ENCODE measurements at regions not wholly inside any gene's neighbourhood (a gene's known extent, or its start where the extent isn't known, plus 50 kb on each side); places are given as distances from the start of the nearest gene placed in this dataset.

GRCh38 chr14:84432676-84433075, 1097.3 kb upstream of the FLRT2 start:
- H3K27ac Mint-ChIP-seq = no peak overlapping the region
- no peaks in the 10 kb centered on the region for H3K27me3 Mint-ChIP-seq
- H3K4me3 Mint-ChIP-seq = no peak overlapping the region
- DNase-seq = no peak
- H3K4me1 Mint-ChIP-seq = no peaks in the 10 kb centered on the region
- ATAC-seq (ENCODE audit: low read depth in 2 of 2) = no peak
- H3K9me3 Mint-ChIP-seq = peaks cover 0 to 8% (median 4%) of the 10 kb centered on the region in 7 donors
- no peaks in the 10 kb centered on the region for H3K36me3 Mint-ChIP-seq

- no peak for DNase-seq
- no peaks in the 10 kb centered on the region for H3K4me1 Mint-ChIP-seq
- H3K27ac Mint-ChIP-seq = no peak overlapping the region
- no peaks in the 10 kb centered on the region for H3K27me3 Mint-ChIP-seq
- no peak for ATAC-seq (ENCODE audit: low read depth in 2 of 2)
- no peaks in the 10 kb centered on the region for H3K36me3 Mint-ChIP-seq
- peaks cover 0 to 8% (median 5%) of the 10 kb centered on the region in 7 donors for H3K9me3 Mint-ChIP-seq
- no peak overlapping the region for H3K4me3 Mint-ChIP-seq
Observed at GRCh38 chr14:84433961-84434360, 1096.0 kb upstream of the FLRT2 start.

- Mint-ChIP-seq H3K27me3 (no peaks in the 10 kb centered on the region), H3K27ac (no peak overlapping the region), H3K36me3 (no peaks in the 10 kb centered on the region), H3K4me1 (no peaks in the 10 kb centered on the region), H3K9me3 (peaks cover 0 to 8% (median 4%) of the 10 kb centered on the region in 7 donors), H3K4me3 (no peak overlapping the region)
- ATAC-seq (ENCODE audit: low read depth in 2 of 2) (no peak), DNase-seq (no peak)
Observed at GRCh38 chr14:84435820-84436324, 1094.1 kb upstream of the FLRT2 start.

- Mint-ChIP-seq H3K36me3 (no peaks in the 10 kb centered on the region), H3K4me1 (no peaks in the 10 kb centered on the region), H3K27ac (no peak overlapping the region), H3K27me3 (no peaks in the 10 kb centered on the region), H3K4me3 (no peak overlapping the region), H3K9me3 (peaks cover 0 to 8% (median 4%) of the 10 kb centered on the region in 7 donors)
- no peak for ATAC-seq (ENCODE audit: low read depth in 2 of 2)
- DNase-seq = no peak
Observed at GRCh38 chr14:84436528-84436927, 1093.4 kb upstream of the FLRT2 start.

GRCh38 chr14:84442521-84442920, 1087.4 kb upstream of the FLRT2 start:
- no peak for ATAC-seq (ENCODE audit: low read depth in 2 of 2)
- Mint-ChIP-seq H3K4me1 (no peaks in the 10 kb centered on the region), H3K36me3 (no peaks in the 10 kb centered on the region), H3K4me3 (no peak overlapping the region), H3K27me3 (no peaks in the 10 kb centered on the region), H3K9me3 (peaks cover 0 to 6% (median 0%) of the 10 kb centered on the region in 7 donors), H3K27ac (no peak overlapping the region)
- no peak for DNase-seq

- ATAC-seq (ENCODE audit: low read depth in 2 of 2) = no peak
- Mint-ChIP-seq H3K27ac (no peak overlapping the region), H3K36me3 (no peaks in the 10 kb centered on the region), H3K4me1 (no peaks in the 10 kb centered on the region), H3K4me3 (no peak overlapping the region), H3K9me3 (peaks cover 0 to 5% (median 0%) of the 10 kb centered on the region in 7 donors), H3K27me3 (no peaks in the 10 kb centered on the region)
- no peak for DNase-seq
Observed at GRCh38 chr14:84445486-84445885, 1084.5 kb upstream of the FLRT2 start.

GRCh38 chr14:84446250-84446649, 1083.7 kb upstream of the FLRT2 start:
- DNase-seq (no peak), ATAC-seq (ENCODE audit: low read depth in 2 of 2) (no peak)
- Mint-ChIP-seq H3K4me3 (no peak overlapping the region), H3K4me1 (no peaks in the 10 kb centered on the region), H3K27ac (no peak overlapping the region), H3K27me3 (no peaks in the 10 kb centered on the region), H3K9me3 (peaks cover 0 to 5% (median 0%) of the 10 kb centered on the region in 7 donors), H3K36me3 (no peaks in the 10 kb centered on the region)

GRCh38 chr14:84453307-84453950, 1076.5 kb upstream of the FLRT2 start:
- Mint-ChIP-seq H3K4me3 (no peak overlapping the region), H3K9me3 (peaks cover 0 to 6% (median 0%) of the 10 kb centered on the region in 7 donors), H3K4me1 (no peaks in the 10 kb centered on the region), H3K27me3 (no peaks in the 10 kb centered on the region), H3K27ac (no peak overlapping the region), H3K36me3 (no peaks in the 10 kb centered on the region)
- no peak for DNase-seq
- ATAC-seq (ENCODE audit: low read depth in 2 of 2) = no peak

- H3K4me3 Mint-ChIP-seq = no peak overlapping the region
- H3K27ac Mint-ChIP-seq = no peak overlapping the region
- no peaks in the 10 kb centered on the region for H3K4me1 Mint-ChIP-seq
- no peaks in the 10 kb centered on the region for H3K36me3 Mint-ChIP-seq
- peaks cover 0 to 6% (median 0%) of the 10 kb centered on the region in 7 donors for H3K9me3 Mint-ChIP-seq
- H3K27me3 Mint-ChIP-seq = no peaks in the 10 kb centered on the region
- DNase-seq (no peak), ATAC-seq (ENCODE audit: low read depth in 2 of 2) (no peak)
Observed at GRCh38 chr14:84454114-84454513, 1075.8 kb upstream of the FLRT2 start.

GRCh38 chr14:84456946-84457345, 1073.0 kb upstream of the FLRT2 start:
- no peak for DNase-seq
- H3K27ac Mint-ChIP-seq = no peak overlapping the region
- peaks cover 0 to 6% (median 0%) of the 10 kb centered on the region in 7 donors for H3K9me3 Mint-ChIP-seq
- no peaks in the 10 kb centered on the region for H3K4me1 Mint-ChIP-seq
- H3K36me3 Mint-ChIP-seq = no peaks in the 10 kb centered on the region
- no peak overlapping the region for H3K4me3 Mint-ChIP-seq
- H3K27me3 Mint-ChIP-seq = no peaks in the 10 kb centered on the region
- ATAC-seq (ENCODE audit: low read depth in 2 of 2) = no peak

GRCh38 chr14:84458881-84459280, 1071.1 kb upstream of the FLRT2 start:
- ATAC-seq (ENCODE audit: low read depth in 2 of 2) (no peak), DNase-seq (no peak)
- Mint-ChIP-seq H3K4me3 (no peak overlapping the region), H3K27me3 (no peaks in the 10 kb centered on the region), H3K9me3 (peaks cover 0 to 3% (median 0%) of the 10 kb centered on the region in 7 donors), H3K27ac (no peak overlapping the region), H3K4me1 (no peaks in the 10 kb centered on the region), H3K36me3 (no peaks in the 10 kb centered on the region)

- no peaks in the 10 kb centered on the region for H3K27me3 Mint-ChIP-seq
- H3K4me3 Mint-ChIP-seq = no peak overlapping the region
- no peak overlapping the region for H3K27ac Mint-ChIP-seq
- no peaks in the 10 kb centered on the region for H3K36me3 Mint-ChIP-seq
- no peak for DNase-seq
- peaks cover 0 to 8% (median 2%) of the 10 kb centered on the region in 7 donors for H3K9me3 Mint-ChIP-seq
- H3K4me1 Mint-ChIP-seq = no peaks in the 10 kb centered on the region
- ATAC-seq (ENCODE audit: low read depth in 2 of 2) = no peak
Observed at GRCh38 chr14:84465880-84466279, 1064.1 kb upstream of the FLRT2 start.

GRCh38 chr14:84468153-84468552, 1061.8 kb upstream of the FLRT2 start:
- H3K27ac Mint-ChIP-seq = no peak overlapping the region
- H3K36me3 Mint-ChIP-seq = no peaks in the 10 kb centered on the region
- H3K4me3 Mint-ChIP-seq = no peak overlapping the region
- DNase-seq (no peak), ATAC-seq (ENCODE audit: low read depth in 2 of 2) (no peak)
- H3K4me1 Mint-ChIP-seq = no peaks in the 10 kb centered on the region
- H3K27me3 Mint-ChIP-seq = no peaks in the 10 kb centered on the region
- H3K9me3 Mint-ChIP-seq = peaks cover 0 to 8% (median 0%) of the 10 kb centered on the region in 7 donors

- ATAC-seq (ENCODE audit: low read depth in 2 of 2) = no peak
- Mint-ChIP-seq H3K4me1 (no peaks in the 10 kb centered on the region), H3K27ac (no peak overlapping the region), H3K4me3 (no peak overlapping the region), H3K36me3 (no peaks in the 10 kb centered on the region), H3K9me3 (peaks cover 1 to 9% (median 5%) of the 10 kb centered on the region in 7 donors), H3K27me3 (no peaks in the 10 kb centered on the region)
- DNase-seq = no peak
Observed at GRCh38 chr14:84477996-84478395, 1051.9 kb upstream of the FLRT2 start.
